MM.1S (cell line): ENCODE measurements at regions not wholly inside any gene's neighbourhood (a gene's known extent, or its start where the extent isn't known, plus 50 kb on each side); places are given as distances from the start of the nearest gene placed in this dataset.

Experiments
- DNase-seq: peaks from one replicate; pipeline ENCODE4 v3.0.0-alpha.2; 2015
- H2AFZ ChIP-seq: fragments of 300-600 bp; sonication (generic); 2 replicates; pipeline ENCODE4 v1.6.0; 2016; ENCODE audit warnings: antibody characterized with exemption, low read length
- H3F3A ChIP-seq: fragments of 300-600 bp; sonication (generic); 2 replicates; pipeline ENCODE4 v1.6.1; 2016; ENCODE audit warnings: mild to moderate bottlenecking, antibody characterized with exemption, low read length, moderate library complexity, mixed read lengths; ENCODE audit not compliant: insufficient read depth
- H3K27ac ChIP-seq: fragments of 300-600 bp; sonication (generic); 2 replicates; pipeline ENCODE4 v1.5.1; 2016; ENCODE audit warnings: mild to moderate bottlenecking, low read length
- H3K27me3 ChIP-seq: fragments of 300-600 bp; sonication (generic); replicated peaks from 2 replicates; pipeline ENCODE4 v1.6.0; 2016; ENCODE audit warnings: low read length; ENCODE audit not compliant: insufficient read depth
- H3K36me3 ChIP-seq: fragments of 300-600 bp; sonication (generic); replicated peaks from 2 replicates; pipeline ENCODE4 v1.6.1; 2016; ENCODE audit warnings: mild to moderate bottlenecking, low read length, mixed read lengths; ENCODE audit not compliant: insufficient read depth
- H3K4me1 ChIP-seq: fragments of 300-600 bp; sonication (generic); 2 replicates; pipeline ENCODE4 v1.6.1; 2016; ENCODE audit warnings: low read length, mixed read lengths
- H3K4me2 ChIP-seq: fragments of 300-600 bp; sonication (generic); 2 replicates; pipeline ENCODE4 v1.6.0; 2016; ENCODE audit warnings: low read depth, low read length
- H3K4me3 ChIP-seq: fragments of 300-600 bp; sonication (generic); 2 replicates; pipeline ENCODE4 v1.5.1; 2016; ENCODE audit warnings: low read length, mixed read lengths
- H3K79me2 ChIP-seq: fragments of 300-600 bp; sonication (generic); 2 replicates; pipeline ENCODE4 v1.6.1; 2016; ENCODE audit warnings: mixed run types, low read length, mixed read lengths
- H3K9ac ChIP-seq: fragments of 300-600 bp; sonication (generic); 2 replicates; pipeline ENCODE4 v1.6.1; 2016; ENCODE audit warnings: low read length, mixed read lengths
- H3K9me2 ChIP-seq: fragments of 300-600 bp; sonication (generic); replicated peaks from 2 replicates; pipeline ENCODE4 v1.6.1; 2016; ENCODE audit warnings: mild to moderate bottlenecking, low read length, mixed read lengths; ENCODE audit not compliant: insufficient read depth
- H3K9me3 ChIP-seq: fragments of 300-600 bp; sonication (generic); replicated peaks from 2 replicates; pipeline ENCODE4 v1.6.1; 2016; ENCODE audit warnings: mild to moderate bottlenecking, low read length, mixed read lengths; ENCODE audit not compliant: insufficient read depth
- H4K20me1 ChIP-seq: fragments of 300-600 bp; sonication (generic); 2 replicates; pipeline ENCODE4 v1.6.1; 2016; ENCODE audit warnings: mild to moderate bottlenecking, low read length, moderate library complexity, mixed read lengths; ENCODE audit not compliant: insufficient read depth
- EZH2 ChIP-seq: fragments of 300-600 bp; sonication (generic); optimal IDR thresholded peaks from 2 replicates; pipeline ENCODE3; 2017; ENCODE audit warnings: low read depth, mild to moderate bottlenecking, antibody characterized with exemption, low read length, mixed read lengths
- EZH2phosphoT487 ChIP-seq: fragments of 300-600 bp; sonication (generic); IDR thresholded peaks from 2 replicates; pipeline ENCODE4 v1.6.1; 2018; ENCODE audit warnings: antibody characterized with exemption, low read length
- TF ChIP-seq, protein P1 (sequence below): fragments of 300-600 bp; sonication (generic); IDR thresholded peaks from 2 replicates; pipeline ENCODE4 v1.5.1; 2016; ENCODE audit warnings: antibody characterized with exemption, low read length, mixed read lengths

DNA sequence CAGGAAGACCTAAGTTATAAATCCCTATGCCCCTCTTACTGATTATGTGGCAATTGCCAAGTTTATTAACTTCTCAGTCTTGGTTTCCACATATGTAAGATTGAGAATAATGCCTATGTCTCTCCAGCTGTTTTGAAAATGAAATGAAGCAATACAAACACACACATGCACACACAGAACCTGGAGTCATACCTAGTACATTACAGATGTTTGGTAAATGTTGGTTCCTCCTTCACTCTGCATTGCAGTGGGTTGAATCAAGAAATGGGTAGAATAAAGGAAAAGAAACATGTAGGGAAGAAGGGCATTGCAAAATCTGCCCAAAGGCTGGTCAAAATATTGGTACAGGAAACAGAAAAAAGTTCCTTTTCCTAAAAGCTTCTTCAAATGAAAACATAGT is 309.9 kb upstream of the EMCN start:
- Histone ChIP-seq H3F3A (no peaks in the 10 kb centered on the region), H3K27me3 (no peaks in the 10 kb centered on the region), H3K36me3 (no peaks in the 10 kb centered on the region), H3K9ac (no peak overlapping the region), H3K4me1 (no peaks in the 10 kb centered on the region), H4K20me1 (no peaks in the 10 kb centered on the region), H3K79me2 (no peaks in the 10 kb centered on the region), H3K27ac (no peak overlapping the region), H2AFZ (no peak overlapping the region), H3K4me3 (no peak overlapping the region), H3K9me2 (no peaks in the 10 kb centered on the region), H3K9me3 (no peaks in the 10 kb centered on the region), H3K4me2 (no peak overlapping the region)
- TF ChIP-seq EZH2phosphoT487 (no peak), EZH2 (no peak)
- TF ChIP-seq, protein P1, sequence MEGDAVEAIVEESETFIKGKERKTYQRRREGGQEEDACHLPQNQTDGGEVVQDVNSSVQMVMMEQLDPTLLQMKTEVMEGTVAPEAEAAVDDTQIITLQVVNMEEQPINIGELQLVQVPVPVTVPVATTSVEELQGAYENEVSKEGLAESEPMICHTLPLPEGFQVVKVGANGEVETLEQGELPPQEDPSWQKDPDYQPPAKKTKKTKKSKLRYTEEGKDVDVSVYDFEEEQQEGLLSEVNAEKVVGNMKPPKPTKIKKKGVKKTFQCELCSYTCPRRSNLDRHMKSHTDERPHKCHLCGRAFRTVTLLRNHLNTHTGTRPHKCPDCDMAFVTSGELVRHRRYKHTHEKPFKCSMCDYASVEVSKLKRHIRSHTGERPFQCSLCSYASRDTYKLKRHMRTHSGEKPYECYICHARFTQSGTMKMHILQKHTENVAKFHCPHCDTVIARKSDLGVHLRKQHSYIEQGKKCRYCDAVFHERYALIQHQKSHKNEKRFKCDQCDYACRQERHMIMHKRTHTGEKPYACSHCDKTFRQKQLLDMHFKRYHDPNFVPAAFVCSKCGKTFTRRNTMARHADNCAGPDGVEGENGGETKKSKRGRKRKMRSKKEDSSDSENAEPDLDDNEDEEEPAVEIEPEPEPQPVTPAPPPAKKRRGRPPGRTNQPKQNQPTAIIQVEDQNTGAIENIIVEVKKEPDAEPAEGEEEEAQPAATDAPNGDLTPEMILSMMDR = no peak
- DNase-seq = no peak

DNA sequence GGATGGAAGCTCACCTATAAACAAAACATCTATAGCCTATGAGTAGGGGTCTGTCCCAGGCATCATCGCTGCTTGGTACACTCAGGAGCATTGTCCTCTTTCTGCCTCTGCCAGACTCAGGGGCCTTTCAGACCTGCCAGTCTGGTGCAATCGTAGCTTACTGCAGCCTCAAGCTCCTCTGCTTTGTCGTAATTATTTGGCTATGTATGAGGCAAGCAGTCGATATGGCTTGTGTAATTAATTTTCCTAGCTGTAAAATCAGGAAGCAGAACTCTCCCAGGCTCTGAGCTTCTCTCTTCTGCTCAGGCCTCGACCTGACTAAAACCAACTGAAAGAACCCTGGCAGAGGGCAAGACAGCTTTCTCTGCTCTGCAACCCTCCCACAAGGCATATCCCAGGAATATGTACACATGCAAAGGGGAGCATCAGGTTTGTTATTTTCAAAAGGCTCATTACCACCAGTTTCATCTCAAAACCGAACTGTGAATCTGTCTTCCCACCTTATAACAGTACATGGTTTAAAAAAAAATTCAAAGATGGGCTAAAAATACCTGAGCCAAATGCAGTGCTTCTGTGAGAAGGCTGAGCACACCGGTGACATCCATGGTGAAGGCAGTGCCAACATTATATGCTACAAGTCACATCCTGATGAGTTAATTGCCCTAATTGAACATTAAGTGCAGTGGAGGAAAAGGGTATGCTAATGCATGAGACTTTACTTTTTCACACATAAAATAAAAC is 309.2 kb upstream of the EMCN start:
- no peak overlapping the region for H3K4me2 ChIP-seq
- TF ChIP-seq, protein P1 = no peak
- TF ChIP-seq EZH2phosphoT487 (no peak), EZH2 (no peak)
- H3K9ac ChIP-seq = no peak overlapping the region
- H4K20me1 ChIP-seq = no peaks in the 10 kb centered on the region
- no peak overlapping the region for H3K4me3 ChIP-seq
- no peaks in the 10 kb centered on the region for H3K36me3 ChIP-seq
- H3K27me3 ChIP-seq = no peaks in the 10 kb centered on the region
- no peak overlapping the region for H2AFZ ChIP-seq
- no peaks in the 10 kb centered on the region for H3K9me3 ChIP-seq
- H3K79me2 ChIP-seq = no peaks in the 10 kb centered on the region
- H3K9me2 ChIP-seq = no peaks in the 10 kb centered on the region
- no peaks in the 10 kb centered on the region for H3F3A ChIP-seq
- H3K27ac ChIP-seq = no peak overlapping the region
- no peak for DNase-seq
- H3K4me1 ChIP-seq = no peaks in the 10 kb centered on the region

DNA sequence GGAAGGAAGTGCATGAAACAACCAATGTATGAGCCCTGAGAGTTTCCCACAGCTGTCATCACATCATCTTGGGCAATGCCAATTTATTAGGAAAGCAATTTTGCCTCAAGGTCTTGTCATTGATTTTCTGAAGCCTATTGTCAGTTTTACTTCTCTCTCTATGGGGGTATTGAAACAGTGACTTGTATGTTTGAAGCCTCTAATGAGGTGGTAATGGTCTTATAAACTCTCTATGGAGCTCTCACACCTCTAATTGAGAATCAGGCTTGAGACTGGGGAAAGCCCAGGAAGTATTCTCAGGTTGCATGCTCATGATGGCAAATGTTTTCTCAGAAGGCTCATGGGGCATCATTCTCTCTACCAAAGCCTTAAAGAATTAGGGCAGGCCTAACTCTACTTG is 308.2 kb upstream of the EMCN start:
- no peaks in the 10 kb centered on the region for H3K9me3 ChIP-seq
- no peaks in the 10 kb centered on the region for H3K79me2 ChIP-seq
- H3K9ac ChIP-seq = no peak overlapping the region
- H3K4me1 ChIP-seq = no peaks in the 10 kb centered on the region
- H3K27me3 ChIP-seq = no peaks in the 10 kb centered on the region
- no peaks in the 10 kb centered on the region for H3K36me3 ChIP-seq
- H3K4me2 ChIP-seq = no peak overlapping the region
- no peak overlapping the region for H3K4me3 ChIP-seq
- no peaks in the 10 kb centered on the region for H3K9me2 ChIP-seq
- no peak for DNase-seq
- TF ChIP-seq, protein P1 = no peak
- TF ChIP-seq EZH2phosphoT487 (no peak), EZH2 (no peak)
- no peak overlapping the region for H3K27ac ChIP-seq
- H3F3A ChIP-seq = no peaks in the 10 kb centered on the region
- H4K20me1 ChIP-seq = no peaks in the 10 kb centered on the region
- no peak overlapping the region for H2AFZ ChIP-seq
